SK-N-SH (cell line): ENCODE measurements at regions not wholly inside any gene's neighbourhood (a gene's known extent, or its start where the extent isn't known, plus 50 kb on each side); places are given as distances from the start of the nearest gene placed in this dataset.

ENCODE experiments used
- CTCF ChIA-PET: fragments of 300-600, 350-600 bp; formaldehyde crosslinking; extraction: SDS; loops from one replicate; lab custom pipeline; 2021; lab: Yijun Ruan, JAX
- POLR2A ChIA-PET: fragments of 350-600 bp; sonication (Branson Sonifier 250); formaldehyde crosslinking; extraction: SDS; loops from one replicate; lab custom pipeline; 2020; ENCODE audit warnings: antibody characterized with exemption, inconsistent platforms; lab: Yijun Ruan, JAX
- DNase-seq: peaks from one replicate; pipeline ENCODE4 v3.0.0; 2012
- H2AFZ ChIP-seq: fragments of 200-600 bp; sonication (generic); 2 replicates; pipeline ENCODE4 v1.8.1; 2016; ENCODE audit warnings: antibody characterized with exemption, mild to moderate bottlenecking, low read depth
- H3F3A ChIP-seq: fragments of 200-600 bp; sonication (generic); replicated peaks from 2 replicates; pipeline ENCODE3; 2016; ENCODE audit warnings: antibody characterized with exemption, mild to moderate bottlenecking; ENCODE audit not compliant: insufficient read depth
- H3K27ac ChIP-seq, 2 experiments: fragments of 200-500 bp in 1 of 2; fragments of 200-600 bp in 1 of 2; sonication (Bioruptor generic) in 1 of 2; sonication (generic), shearing (Covaris generic) in 1 of 2; 2 replicates each; pipeline versions ENCODE4 v1.5.1 to v1.6.1; 2014 to 2016; ENCODE audit warnings: low read depth in 2 of 2, inconsistent platforms in 1 of 2, low read length in 1 of 2, mild to moderate bottlenecking in 1 of 2, mixed read lengths in 1 of 2
- H3K27me3 ChIP-seq: fragments of 200-600 bp; sonication (generic), shearing (Covaris generic); 2 replicates; pipeline ENCODE4 v1.6.1; 2016; ENCODE audit warnings: mixed run types; ENCODE audit not compliant: insufficient read depth
- H3K36me3 ChIP-seq, 2 experiments: fragments of 200-500 bp in 1 of 2; fragments of 200-600 bp in 1 of 2; sonication (Bioruptor generic) in 1 of 2; sonication (generic) in 1 of 2; replicated peaks in 1 of 2; 2 replicates each; pipeline versions ENCODE3 to v1.5.1; 2014 to 2016; ENCODE audit warnings: low read length in 1 of 2, mild to moderate bottlenecking in 1 of 2; ENCODE audit not compliant: insufficient read depth in 2 of 2, control insufficient read depth in 1 of 2
- H3K4me1 ChIP-seq, 2 experiments: fragments of 200-500 bp in 1 of 2; fragments of 200-600 bp in 1 of 2; sonication (Bioruptor generic) in 1 of 2; sonication (generic), shearing (Covaris generic) in 1 of 2; 2 replicates each; pipeline versions ENCODE4 v1.5.1 to v1.6.1; 2014 to 2016; ENCODE audit warnings: low read depth in 1 of 2, low read length in 1 of 2, mixed run types in 1 of 2; ENCODE audit not compliant: insufficient read depth in 2 of 2, control insufficient read depth in 1 of 2
- H3K4me2 ChIP-seq: fragments of 200-600 bp; sonication (generic), shearing (Covaris generic); 2 replicates; pipeline ENCODE4 v1.6.1; 2017; ENCODE audit warnings: mixed run types
- H3K4me3 ChIP-seq, 2 experiments: fragments of 200-500 bp in 1 of 2; fragments of 200-600 bp in 1 of 2; sonication (Bioruptor generic) in 1 of 2; sonication (generic), shearing (Covaris generic) in 1 of 2; 2 replicates each; pipeline versions ENCODE4 v1.5.1 to v1.8.1; 2014 to 2016; ENCODE audit warnings: low read depth in 2 of 2, inconsistent platforms in 1 of 2, low read length in 1 of 2, mild to moderate bottlenecking in 1 of 2, mixed read lengths in 1 of 2, moderate library complexity in 1 of 2
- H3K79me2 ChIP-seq: fragments of 200-600 bp; sonication (generic); 2 replicates; pipeline ENCODE4 v1.8.1; 2017; ENCODE audit warnings: mild to moderate bottlenecking; ENCODE audit not compliant: insufficient read depth
- H3K9ac ChIP-seq: fragments of 200-600 bp; sonication (generic); 2 replicates; pipeline ENCODE4 v1.6.1; 2017; ENCODE audit warnings: mixed run types
- H3K9me2 ChIP-seq: fragments of 200-600 bp; sonication (generic); 2 replicates; pipeline ENCODE4 v1.6.1; 2017; ENCODE audit warnings: mixed run types
- H3K9me3 ChIP-seq: fragments of 200-600 bp; sonication (generic); 2 replicates; pipeline ENCODE4 v1.6.1; 2017; ENCODE audit warnings: mixed run types, mild to moderate bottlenecking, moderate library complexity
- H4K20me1 ChIP-seq: fragments of 200-600 bp; sonication (generic); 2 replicates; pipeline ENCODE4 v1.6.1; 2017; ENCODE audit warnings: mild to moderate bottlenecking, mixed run types; ENCODE audit not compliant: insufficient read depth
- CHD2 ChIP-seq: fragments of 150-350 bp; IDR thresholded peaks from 2 replicates; pipeline ENCODE4 v1.6.1; 2018; ENCODE audit warnings: low read length; ENCODE audit not compliant: partially characterized antibody
- FOSL2 ChIP-seq: IDR thresholded peaks from 2 replicates; pipeline ENCODE4 v1.4.0; 2012; ENCODE audit warnings: low read depth, mild to moderate bottlenecking, moderate library complexity, borderline replicate concordance
- FOXJ3 ChIP-seq: sonication (generic); formaldehyde crosslinking; IDR thresholded peaks from 2 replicates; pipeline ENCODE4 v1.5.1; 2020; ENCODE audit warnings: mild to moderate bottlenecking, missing genetic modification reagents
- FOXM1 ChIP-seq: IDR thresholded peaks from 2 replicates; pipeline ENCODE4 v1.4.0; 2012; ENCODE audit warnings: low read depth, mild to moderate bottlenecking
- GABPA ChIP-seq: IDR thresholded peaks from 2 replicates; pipeline ENCODE4 v1.4.0; 2012; ENCODE audit warnings: low read depth, mild to moderate bottlenecking
- GATA2 ChIP-seq: sonication (generic); formaldehyde crosslinking; IDR thresholded peaks from 2 replicates; pipeline ENCODE4 v1.5.0; 2020; ENCODE audit warnings: mild to moderate bottlenecking, missing genetic modification reagents
- JUND ChIP-seq: IDR thresholded peaks from 2 replicates; pipeline ENCODE4 v1.4.0; 2012
- MEF2A ChIP-seq: IDR thresholded peaks from 2 replicates; pipeline ENCODE4 v1.4.0; 2012; ENCODE audit warnings: low read depth, borderline replicate concordance
- NFIC ChIP-seq: IDR thresholded peaks from 2 replicates; pipeline ENCODE4 v1.4.0; 2012; ENCODE audit warnings: borderline replicate concordance
- POLR2AphosphoS5 ChIP-seq: IDR thresholded peaks from 2 replicates; pipeline ENCODE4 v1.6.1; 2012; ENCODE audit warnings: low read depth, low read length
- RAD21 ChIP-seq: IDR thresholded peaks from 2 replicates; pipeline ENCODE4 v1.6.1; 2012; ENCODE audit warnings: mild to moderate bottlenecking, low read length
- RCOR1 ChIP-seq: fragments of 150-350 bp; IDR thresholded peaks from 2 replicates; pipeline ENCODE4 v1.6.1; 2017; ENCODE audit warnings: antibody characterized with exemption, low read length
- RXRA ChIP-seq: IDR thresholded peaks from 2 replicates; pipeline ENCODE4 v1.4.0; 2012; ENCODE audit warnings: low read depth, mild to moderate bottlenecking, borderline replicate concordance
- TCF12 ChIP-seq: IDR thresholded peaks from 2 replicates; pipeline ENCODE4 v1.4.0; 2012
- TEAD4 ChIP-seq: IDR thresholded peaks from 2 replicates; pipeline ENCODE4 v1.4.0; 2012; ENCODE audit warnings: mild to moderate bottlenecking, borderline replicate concordance; ENCODE audit not compliant: insufficient read depth
- WGBS: methylation state at CpG from one replicate; pipeline ENCODE4 v1.1.6; 2017; ENCODE audit warnings: low lambda C conversion rate; 5-methylcytosine and 5-hydroxymethylcytosine counted together
- TF ChIP-seq, protein P1 (sequence below): IDR thresholded peaks from 2 replicates; pipeline ENCODE4 v1.4.0; 2012; ENCODE audit warnings: low read depth, borderline replicate concordance
- TF ChIP-seq, protein P2 (sequence below): fragments of 200-600 bp; sonication (generic); IDR thresholded peaks from 2 replicates; pipeline ENCODE4 v1.6.1; 2017; ENCODE audit warnings: antibody characterized with exemption, mild to moderate bottlenecking, moderate library complexity
- TF ChIP-seq, protein P3 (sequence below): IDR thresholded peaks from 2 replicates; pipeline ENCODE4 v1.4.0; 2012; ENCODE audit warnings: low read depth, borderline replicate concordance
- TF ChIP-seq, protein P4 (sequence below): IDR thresholded peaks from 2 replicates; pipeline ENCODE4 v1.6.1; 2012; ENCODE audit warnings: mild to moderate bottlenecking, low read depth, low read length, moderate library complexity
- TF ChIP-seq, protein P5 (sequence below): fragments of 150-350 bp; IDR thresholded peaks from 2 replicates; pipeline ENCODE4 v1.6.1; 2017; ENCODE audit warnings: antibody characterized with exemption, low read length, low read depth, borderline replicate concordance
- TF ChIP-seq, protein P6 (sequence below): IDR thresholded peaks from 2 replicates; pipeline ENCODE4; 2012

DNA sequence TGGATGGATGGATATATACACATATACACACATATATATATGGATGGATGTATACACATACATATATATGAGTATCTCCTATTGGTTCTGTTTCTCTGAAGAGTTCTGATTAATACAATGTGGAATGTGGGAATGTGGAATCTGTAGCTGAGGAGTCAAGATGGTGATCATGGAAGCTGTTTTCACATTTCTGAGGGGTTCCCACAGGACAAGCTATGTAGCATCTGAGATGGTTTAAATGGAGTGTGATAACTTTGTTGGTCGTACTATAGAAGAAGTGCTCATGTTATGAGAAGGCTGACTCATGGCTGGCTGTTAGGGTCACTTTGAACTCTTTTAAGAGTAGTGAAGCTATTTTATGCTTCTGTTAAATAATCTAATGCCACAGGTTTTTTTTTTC lies 279.7 kb downstream of the MEIS1 start (continued):
- TF ChIP-seq, protein P1, sequence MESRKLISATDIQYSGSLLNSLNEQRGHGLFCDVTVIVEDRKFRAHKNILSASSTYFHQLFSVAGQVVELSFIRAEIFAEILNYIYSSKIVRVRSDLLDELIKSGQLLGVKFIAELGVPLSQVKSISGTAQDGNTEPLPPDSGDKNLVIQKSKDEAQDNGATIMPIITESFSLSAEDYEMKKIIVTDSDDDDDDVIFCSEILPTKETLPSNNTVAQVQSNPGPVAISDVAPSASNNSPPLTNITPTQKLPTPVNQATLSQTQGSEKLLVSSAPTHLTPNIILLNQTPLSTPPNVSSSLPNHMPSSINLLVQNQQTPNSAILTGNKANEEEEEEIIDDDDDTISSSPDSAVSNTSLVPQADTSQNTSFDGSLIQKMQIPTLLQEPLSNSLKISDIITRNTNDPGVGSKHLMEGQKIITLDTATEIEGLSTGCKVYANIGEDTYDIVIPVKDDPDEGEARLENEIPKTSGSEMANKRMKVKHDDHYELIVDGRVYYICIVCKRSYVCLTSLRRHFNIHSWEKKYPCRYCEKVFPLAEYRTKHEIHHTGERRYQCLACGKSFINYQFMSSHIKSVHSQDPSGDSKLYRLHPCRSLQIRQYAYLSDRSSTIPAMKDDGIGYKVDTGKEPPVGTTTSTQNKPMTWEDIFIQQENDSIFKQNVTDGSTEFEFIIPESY = no peak
- no peak for TF ChIP-seq FOXJ3 (CRISPR knock-in tag)
- no peak for TF ChIP-seq TEAD4
- TF ChIP-seq MEF2A = no peak

DNA sequence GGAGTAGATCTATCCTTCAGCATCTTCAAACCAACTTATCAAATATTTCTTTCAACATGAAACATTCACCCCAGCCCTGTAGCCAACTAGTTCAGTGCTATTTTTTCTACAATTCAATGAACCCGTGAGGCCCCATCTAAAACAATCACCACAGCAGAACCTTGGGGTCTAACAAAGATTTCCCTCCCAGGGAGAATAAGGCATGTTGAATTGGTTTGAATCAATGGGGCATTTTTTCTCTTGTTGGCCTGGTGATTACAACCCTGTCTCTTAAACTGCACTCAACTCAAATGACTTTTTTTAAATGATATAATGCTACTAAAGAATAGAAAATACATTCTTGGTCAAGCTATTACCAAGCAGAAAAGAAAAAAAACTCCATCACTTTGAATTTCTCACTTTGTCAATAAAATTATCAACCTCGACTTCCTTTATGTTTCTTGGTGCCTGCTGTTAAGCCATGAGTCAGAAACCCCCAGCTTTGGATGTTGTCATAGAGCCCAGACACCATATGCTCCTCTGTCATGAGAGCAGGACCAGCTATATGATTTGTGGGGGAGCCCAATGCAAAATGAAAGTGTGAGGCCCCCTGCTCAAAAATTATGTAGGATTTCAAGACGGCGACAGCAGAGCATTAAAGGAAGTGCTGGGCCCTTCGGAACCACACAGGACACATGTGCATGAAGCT lies 282.4 kb downstream of the MEIS1 start:
- Histone ChIP-seq H3F3A (no peaks in the 10 kb centered on the region), H3K36me3 (no peaks in the 10 kb centered on the region), H3K27me3 (no peaks in the 10 kb centered on the region), H3K79me2 (no peaks in the 10 kb centered on the region), H3K27ac (no peak overlapping the region), H3K4me1 (no peaks in the 10 kb centered on the region), H3K4me3 (no peak overlapping the region), H3K4me2 (no peak overlapping the region), H4K20me1 (no peaks in the 10 kb centered on the region), H3K9me3 (no peaks in the 10 kb centered on the region), H3K9ac (no peak overlapping the region), H2AFZ (no peak overlapping the region), H3K9me2 (no peaks in the 10 kb centered on the region)
- ChIA-PET POLR2A (no interaction called here), CTCF (interaction anchor here (0.7 kb wide), 1 partner anchor 18 kb away, joined by 3 read pairs; no protein-coding TSS in a partner anchor)
- WGBS = 65% methylated on average over 5 of the region's 5 CpGs
- no peak for DNase-seq
- TF ChIP-seq, protein P2, sequence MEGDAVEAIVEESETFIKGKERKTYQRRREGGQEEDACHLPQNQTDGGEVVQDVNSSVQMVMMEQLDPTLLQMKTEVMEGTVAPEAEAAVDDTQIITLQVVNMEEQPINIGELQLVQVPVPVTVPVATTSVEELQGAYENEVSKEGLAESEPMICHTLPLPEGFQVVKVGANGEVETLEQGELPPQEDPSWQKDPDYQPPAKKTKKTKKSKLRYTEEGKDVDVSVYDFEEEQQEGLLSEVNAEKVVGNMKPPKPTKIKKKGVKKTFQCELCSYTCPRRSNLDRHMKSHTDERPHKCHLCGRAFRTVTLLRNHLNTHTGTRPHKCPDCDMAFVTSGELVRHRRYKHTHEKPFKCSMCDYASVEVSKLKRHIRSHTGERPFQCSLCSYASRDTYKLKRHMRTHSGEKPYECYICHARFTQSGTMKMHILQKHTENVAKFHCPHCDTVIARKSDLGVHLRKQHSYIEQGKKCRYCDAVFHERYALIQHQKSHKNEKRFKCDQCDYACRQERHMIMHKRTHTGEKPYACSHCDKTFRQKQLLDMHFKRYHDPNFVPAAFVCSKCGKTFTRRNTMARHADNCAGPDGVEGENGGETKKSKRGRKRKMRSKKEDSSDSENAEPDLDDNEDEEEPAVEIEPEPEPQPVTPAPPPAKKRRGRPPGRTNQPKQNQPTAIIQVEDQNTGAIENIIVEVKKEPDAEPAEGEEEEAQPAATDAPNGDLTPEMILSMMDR = no peak
- TF ChIP-seq, protein P3, sequence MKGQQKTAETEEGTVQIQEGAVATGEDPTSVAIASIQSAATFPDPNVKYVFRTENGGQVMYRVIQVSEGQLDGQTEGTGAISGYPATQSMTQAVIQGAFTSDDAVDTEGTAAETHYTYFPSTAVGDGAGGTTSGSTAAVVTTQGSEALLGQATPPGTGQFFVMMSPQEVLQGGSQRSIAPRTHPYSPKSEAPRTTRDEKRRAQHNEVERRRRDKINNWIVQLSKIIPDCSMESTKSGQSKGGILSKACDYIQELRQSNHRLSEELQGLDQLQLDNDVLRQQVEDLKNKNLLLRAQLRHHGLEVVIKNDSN = no peak
- TF ChIP-seq TEAD4 (no peak), RAD21 (no peak), MEF2A (no peak), RXRA (no peak), POLR2AphosphoS5 (no peak), GABPA (no peak), JUND (no peak), NFIC (no peak), CHD2 (no peak), FOSL2 (no peak), RCOR1 (no peak), FOXM1 (no peak), TCF12 (no peak), GATA2 (no peak)
- TF ChIP-seq, protein P4, sequence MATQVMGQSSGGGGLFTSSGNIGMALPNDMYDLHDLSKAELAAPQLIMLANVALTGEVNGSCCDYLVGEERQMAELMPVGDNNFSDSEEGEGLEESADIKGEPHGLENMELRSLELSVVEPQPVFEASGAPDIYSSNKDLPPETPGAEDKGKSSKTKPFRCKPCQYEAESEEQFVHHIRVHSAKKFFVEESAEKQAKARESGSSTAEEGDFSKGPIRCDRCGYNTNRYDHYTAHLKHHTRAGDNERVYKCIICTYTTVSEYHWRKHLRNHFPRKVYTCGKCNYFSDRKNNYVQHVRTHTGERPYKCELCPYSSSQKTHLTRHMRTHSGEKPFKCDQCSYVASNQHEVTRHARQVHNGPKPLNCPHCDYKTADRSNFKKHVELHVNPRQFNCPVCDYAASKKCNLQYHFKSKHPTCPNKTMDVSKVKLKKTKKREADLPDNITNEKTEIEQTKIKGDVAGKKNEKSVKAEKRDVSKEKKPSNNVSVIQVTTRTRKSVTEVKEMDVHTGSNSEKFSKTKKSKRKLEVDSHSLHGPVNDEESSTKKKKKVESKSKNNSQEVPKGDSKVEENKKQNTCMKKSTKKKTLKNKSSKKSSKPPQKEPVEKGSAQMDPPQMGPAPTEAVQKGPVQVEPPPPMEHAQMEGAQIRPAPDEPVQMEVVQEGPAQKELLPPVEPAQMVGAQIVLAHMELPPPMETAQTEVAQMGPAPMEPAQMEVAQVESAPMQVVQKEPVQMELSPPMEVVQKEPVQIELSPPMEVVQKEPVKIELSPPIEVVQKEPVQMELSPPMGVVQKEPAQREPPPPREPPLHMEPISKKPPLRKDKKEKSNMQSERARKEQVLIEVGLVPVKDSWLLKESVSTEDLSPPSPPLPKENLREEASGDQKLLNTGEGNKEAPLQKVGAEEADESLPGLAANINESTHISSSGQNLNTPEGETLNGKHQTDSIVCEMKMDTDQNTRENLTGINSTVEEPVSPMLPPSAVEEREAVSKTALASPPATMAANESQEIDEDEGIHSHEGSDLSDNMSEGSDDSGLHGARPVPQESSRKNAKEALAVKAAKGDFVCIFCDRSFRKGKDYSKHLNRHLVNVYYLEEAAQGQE = no peak
- TF ChIP-seq, protein P5, sequence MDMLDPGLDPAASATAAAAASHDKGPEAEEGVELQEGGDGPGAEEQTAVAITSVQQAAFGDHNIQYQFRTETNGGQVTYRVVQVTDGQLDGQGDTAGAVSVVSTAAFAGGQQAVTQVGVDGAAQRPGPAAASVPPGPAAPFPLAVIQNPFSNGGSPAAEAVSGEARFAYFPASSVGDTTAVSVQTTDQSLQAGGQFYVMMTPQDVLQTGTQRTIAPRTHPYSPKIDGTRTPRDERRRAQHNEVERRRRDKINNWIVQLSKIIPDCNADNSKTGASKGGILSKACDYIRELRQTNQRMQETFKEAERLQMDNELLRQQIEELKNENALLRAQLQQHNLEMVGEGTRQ = no peak
- TF ChIP-seq, protein P6, sequence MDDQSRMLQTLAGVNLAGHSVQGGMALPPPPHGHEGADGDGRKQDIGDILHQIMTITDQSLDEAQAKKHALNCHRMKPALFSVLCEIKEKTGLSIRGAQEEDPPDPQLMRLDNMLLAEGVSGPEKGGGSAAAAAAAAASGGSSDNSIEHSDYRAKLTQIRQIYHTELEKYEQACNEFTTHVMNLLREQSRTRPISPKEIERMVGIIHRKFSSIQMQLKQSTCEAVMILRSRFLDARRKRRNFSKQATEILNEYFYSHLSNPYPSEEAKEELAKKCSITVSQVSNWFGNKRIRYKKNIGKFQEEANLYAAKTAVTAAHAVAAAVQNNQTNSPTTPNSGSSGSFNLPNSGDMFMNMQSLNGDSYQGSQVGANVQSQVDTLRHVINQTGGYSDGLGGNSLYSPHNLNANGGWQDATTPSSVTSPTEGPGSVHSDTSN = no peak
